ENCODE measurements at regions not wholly inside any gene's neighbourhood (a gene's known extent, or its start where the extent isn't known, plus 50 kb on each side); places are given as distances from the start of the nearest gene placed in this dataset.

DNA sequence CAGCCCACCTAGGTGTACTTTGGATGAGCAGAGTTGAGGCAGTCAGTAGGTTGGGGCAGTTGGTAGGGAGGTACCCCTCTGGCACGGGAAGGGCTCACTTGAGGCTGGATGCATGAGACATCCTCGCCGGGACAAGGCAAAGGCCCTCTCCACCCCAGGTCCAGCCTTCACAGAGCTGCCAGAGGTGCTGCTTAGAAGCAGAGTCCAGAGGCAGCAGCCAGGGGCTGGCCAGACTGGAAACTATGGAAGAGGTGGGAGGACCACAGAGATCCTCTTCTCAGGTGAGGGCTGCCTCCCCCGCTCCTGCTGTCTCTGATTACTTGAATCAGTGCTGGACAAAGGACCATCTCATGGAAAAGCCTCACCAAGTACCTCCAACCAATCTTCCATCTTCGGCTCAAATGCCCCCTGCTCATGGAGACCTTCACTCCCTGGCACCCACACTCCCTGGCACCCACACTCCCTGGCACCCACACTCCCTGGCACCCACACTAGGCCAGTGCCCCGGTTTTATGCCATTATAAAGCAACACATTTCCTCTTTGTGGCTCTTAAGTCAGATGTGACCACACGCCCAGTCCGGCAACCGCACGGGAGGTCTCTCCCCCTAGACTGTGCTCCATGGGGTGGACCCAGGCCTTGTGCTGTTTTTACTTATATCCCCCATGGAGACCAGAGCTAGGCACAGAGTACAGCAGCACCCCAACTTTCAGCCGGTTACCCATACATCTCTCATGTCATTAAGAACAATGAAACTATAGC, 100.1 kb downstream of the YTHDF1 start:
- no peak for DNase-seq

GRCh38 chr20:63114693-63115311, 101.1 kb downstream of the YTHDF1 start:
- DNase-seq: no peak

GRCh38 chr20:63114006-63114692, 101.8 kb downstream of the YTHDF1 start:
- no peak for DNase-seq

GRCh38 chr20:63112491-63113219, 103.3 kb downstream of the YTHDF1 start:
- DNase-seq: no peak

GRCh38 chr20:63108247-63108646, 101.5 kb upstream of the BHLHE23 start:
- DNase-seq: no peak

DNA sequence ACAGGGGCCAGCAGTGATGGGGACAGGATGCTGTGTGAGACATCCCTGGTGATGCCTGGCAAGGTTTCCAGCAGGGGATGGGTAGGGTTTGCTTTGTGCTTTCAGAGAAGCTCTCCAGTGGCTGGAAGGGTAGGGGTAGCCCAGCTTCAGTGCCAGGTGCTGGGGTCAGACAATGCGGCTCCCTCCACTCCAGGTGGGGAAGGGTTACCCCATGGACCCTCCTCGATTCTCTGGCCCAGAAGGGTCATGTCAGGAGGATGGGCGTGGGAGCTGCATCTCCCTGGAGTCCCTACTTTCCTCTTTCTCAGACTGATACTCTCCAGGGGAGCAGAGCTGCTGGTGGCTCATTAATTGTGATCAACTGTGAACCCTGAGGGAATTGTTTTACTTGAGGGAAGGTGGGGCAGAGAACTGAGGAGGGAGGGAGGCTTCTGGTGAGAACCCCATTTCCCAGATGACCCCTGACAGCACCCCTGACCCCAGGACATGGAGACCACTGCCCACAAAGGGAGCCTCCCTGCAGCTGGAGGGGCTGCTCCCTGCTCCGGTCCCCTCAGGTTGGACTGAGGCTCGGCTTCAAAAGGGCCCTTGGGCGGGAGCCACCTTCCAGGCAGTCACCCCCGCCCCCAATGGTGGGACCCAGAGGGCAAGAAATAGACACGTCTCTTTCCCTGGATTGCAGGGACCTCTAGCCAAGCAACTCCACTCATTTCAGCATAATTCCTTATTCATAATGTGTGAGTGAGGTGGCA, 100.9 kb upstream of the BHLHE23 start:
- DNase-seq: no peak

GRCh38 chr20:63106765-63107448, 100.1 kb upstream of the BHLHE23 start:
- DNase-seq: no peak

DNA sequence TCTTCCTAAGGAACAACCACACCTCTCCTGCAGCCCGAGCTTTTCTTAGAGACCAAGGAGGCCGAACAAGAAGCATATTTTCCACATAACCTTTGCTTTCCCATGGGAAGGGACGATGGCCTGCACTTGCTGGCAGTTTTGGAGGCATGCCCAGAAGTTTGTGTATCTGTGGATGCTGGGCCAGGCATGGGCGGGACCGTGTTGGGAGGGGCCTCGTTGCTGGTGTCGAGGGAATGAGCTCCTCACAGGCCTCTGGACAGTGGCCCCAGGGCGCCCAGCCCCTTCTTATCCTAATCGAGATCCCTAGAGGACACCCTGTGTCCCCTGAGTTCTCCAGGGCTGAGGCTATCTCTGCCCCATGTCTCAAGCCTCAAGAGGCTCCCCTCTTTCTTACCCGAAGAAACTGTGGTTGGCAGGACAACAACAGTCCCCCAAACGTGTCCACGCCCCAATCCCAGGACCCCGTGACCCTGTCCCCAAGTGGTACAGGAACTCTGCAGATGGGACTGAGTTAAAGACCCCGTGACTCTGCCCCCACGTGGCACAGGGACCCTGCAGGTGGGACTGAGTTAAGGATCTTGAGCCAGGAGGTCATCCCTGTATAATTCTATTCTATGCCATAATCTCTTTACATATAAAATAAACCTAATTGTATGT, 99.5 kb upstream of the BHLHE23 start:
- DNase-seq: no peak

- no peak for DNase-seq
These were observed 98.7 kb upstream of the BHLHE23 start for GRCh38 chr20:63105211-63106107.

- no peak for DNase-seq
These were observed 97.8 kb upstream of the BHLHE23 start for GRCh38 chr20:63104312-63105181.

DNA sequence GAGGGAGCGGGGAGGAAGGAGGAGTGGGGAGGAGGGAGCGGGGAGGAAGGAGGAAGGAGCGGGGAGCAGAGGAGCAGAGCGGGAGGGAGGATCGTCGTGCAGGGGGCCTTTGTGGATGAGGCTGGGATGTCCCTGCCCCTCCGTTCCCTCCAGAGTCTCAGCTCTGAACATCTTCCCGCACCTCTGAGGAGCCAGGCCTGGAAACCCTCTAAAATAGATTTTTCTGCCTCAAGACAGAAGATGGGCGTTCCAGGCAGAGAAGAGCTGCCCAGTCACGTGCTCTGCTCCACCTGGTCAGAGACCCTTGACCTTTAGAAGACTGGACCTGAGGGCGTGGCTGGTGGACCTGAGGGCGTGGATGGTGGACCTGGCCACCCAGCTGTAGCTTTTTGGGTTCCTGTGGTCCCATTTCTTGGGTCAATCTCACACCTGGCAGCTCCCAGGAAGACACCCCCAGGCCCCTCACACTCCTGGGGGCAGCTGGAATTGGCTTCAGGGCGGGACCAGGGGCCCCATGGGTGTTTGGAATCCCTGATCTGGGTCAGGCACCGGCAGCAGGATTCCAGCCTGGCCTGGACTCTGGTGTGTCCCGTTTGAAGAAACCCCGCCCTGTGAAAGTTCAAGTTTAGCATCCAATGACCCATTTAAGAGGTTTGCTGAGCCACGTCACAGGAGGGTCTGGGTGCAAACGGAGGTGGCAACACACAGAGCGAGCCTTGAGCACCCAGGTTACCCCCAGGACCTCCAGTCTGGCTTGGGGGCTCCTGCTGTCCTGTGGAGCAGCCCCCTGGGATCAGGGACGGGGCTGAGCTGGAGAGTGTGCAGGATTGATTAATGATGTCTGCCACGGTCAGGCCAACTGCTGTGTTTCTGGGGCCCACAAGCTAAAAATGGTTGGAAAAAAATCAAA, 96.9 kb upstream of the BHLHE23 start:
- peak; percentile 4 for DNase-seq

GRCh38 chr20:63102721-63103375, 96.1 kb upstream of the BHLHE23 start:
- peak; percentile 75 for DNase-seq

GRCh38 chr20:63101781-63102720, 95.3 kb upstream of the BHLHE23 start:
- peak; percentile 64 for DNase-seq

- DNase-seq: no peak
These were observed 94.3 kb upstream of the BHLHE23 start for GRCh38 chr20:63100926-63101699.

DNA sequence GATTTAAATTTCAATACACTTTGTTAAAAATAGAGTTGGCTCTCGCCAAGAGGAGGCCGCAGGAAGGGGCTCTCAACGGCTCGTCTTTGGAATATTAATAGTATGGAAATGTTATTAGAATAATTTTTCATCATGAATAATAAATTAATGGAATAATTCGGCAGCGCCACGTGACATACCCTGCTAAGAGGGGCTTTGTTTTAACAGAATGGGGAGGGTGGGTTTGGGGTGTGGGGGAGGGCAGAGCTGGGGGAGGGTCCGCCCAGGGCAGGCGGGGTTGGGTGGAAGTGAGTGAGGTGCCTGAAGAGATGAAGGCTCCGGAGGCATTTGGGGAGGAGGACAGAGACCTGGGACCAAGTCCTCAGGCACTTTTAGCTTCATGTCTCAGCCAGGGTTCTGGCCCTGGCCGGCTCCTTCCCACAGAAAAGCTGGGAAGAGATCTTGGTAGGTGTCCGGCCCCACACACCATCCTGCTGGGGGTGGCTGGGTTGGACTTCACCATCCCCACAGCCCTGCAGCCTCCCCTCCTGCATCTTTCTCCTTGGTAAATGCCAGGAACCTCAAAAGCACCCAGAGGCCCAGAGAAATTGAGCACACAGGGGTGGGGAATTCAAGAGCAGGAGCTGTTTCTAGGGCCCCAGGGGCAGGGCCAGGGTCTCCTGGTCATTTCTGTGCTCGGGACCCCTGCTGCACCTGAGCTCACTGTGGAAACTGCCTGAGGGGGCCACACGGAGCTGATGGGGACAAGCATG, 93.6 kb upstream of the BHLHE23 start:
- DNase-seq: no peak

All from CD4-positive, alpha-beta T cell treated with Interleukin-10 for 1 hour (primary cell).